ENCODE measurements at regions not wholly inside any gene's neighbourhood (a gene's known extent, or its start where the extent isn't known, plus 50 kb on each side); places are given as distances from the start of the nearest gene placed in this dataset.

DNA sequence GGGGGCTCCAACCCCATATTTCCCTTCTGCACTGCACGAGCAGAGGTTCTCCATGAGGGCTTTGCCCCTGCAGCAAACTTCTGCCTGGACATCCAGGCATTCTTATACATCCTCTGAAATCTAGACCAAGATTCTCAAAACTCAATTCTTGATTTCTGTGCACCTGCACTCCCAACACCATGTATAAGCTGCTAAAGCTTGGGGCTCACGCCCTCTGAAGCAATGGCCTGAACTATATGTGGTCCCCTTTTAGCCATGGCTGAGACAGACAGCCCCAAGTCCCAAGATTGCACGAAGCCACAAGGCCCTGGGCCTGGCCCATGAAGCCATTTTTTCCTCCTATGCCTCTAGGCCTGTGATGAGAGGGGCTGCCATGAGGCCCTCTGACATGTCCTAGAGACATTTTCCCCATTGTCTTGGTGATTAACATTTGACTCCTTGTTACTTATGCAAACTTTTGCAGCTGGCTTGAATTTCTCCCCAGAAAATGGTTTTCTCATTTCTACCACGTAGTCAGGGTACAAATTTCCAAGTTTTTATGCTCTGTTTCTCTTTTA, 468.0 kb upstream of the SLIT2 start:
- no peak overlapping the region for H3K27ac ChIP-seq (ENCODE audit: low read depth, low read length)
- H3K27me3 ChIP-seq (ENCODE audit: control insufficient read depth, insufficient read depth, low read length), result no peaks in the 10 kb centered on the region
- H3K9me3 ChIP-seq (ENCODE audit: control insufficient read depth, insufficient read depth, low read length), result peaks cover 7% of the 10 kb centered on the region
- TF ChIP-seq, protein P1, sequence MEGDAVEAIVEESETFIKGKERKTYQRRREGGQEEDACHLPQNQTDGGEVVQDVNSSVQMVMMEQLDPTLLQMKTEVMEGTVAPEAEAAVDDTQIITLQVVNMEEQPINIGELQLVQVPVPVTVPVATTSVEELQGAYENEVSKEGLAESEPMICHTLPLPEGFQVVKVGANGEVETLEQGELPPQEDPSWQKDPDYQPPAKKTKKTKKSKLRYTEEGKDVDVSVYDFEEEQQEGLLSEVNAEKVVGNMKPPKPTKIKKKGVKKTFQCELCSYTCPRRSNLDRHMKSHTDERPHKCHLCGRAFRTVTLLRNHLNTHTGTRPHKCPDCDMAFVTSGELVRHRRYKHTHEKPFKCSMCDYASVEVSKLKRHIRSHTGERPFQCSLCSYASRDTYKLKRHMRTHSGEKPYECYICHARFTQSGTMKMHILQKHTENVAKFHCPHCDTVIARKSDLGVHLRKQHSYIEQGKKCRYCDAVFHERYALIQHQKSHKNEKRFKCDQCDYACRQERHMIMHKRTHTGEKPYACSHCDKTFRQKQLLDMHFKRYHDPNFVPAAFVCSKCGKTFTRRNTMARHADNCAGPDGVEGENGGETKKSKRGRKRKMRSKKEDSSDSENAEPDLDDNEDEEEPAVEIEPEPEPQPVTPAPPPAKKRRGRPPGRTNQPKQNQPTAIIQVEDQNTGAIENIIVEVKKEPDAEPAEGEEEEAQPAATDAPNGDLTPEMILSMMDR (IDR thresholded peaks at IDR 0.05; ENCODE audit: low read depth, low read length), result no peak
- ChIA-PET CTCF (no interaction called here), POLR2A (no interaction called here)
- DNase-seq (ENCODE audit: low read depth, low spot score), result no peak
- H3K4me3 ChIP-seq (ENCODE audit: low read depth, low read length), result no peak overlapping the region

DNA sequence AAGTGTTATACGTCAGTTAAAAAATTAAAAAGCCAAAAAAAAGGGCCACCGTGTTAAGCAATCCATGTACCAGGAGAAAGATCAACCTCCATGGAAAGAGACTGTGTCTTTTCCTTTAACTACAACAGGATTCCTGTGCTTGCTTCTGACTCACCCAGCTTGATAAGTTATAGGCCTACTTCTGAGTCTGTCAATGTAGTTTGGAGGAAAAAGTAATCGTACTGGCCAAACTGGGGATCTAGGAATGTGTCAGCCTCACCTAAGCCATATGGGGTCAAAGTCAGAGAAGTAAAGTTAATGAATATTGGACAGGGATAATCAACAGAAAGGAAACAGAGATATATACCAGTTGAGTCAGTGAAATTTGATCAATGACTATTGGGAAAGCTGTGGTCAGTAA, 470.8 kb upstream of the SLIT2 start:
- ChIA-PET POLR2A (no interaction called here), CTCF (no interaction called here)
- Histone ChIP-seq H3K27me3 (ENCODE audit: control insufficient read depth, insufficient read depth, low read length) (no peaks in the 10 kb centered on the region), H3K27ac (ENCODE audit: low read depth, low read length) (no peak overlapping the region), H3K9me3 (ENCODE audit: control insufficient read depth, insufficient read depth, low read length) (peaks cover 7% of the 10 kb centered on the region), H3K4me3 (ENCODE audit: low read depth, low read length) (no peak overlapping the region)
- TF ChIP-seq, protein P1 (IDR thresholded peaks at IDR 0.05; ENCODE audit: low read depth, low read length), result no peak
- no peak for DNase-seq (ENCODE audit: low read depth, low spot score)

DNA sequence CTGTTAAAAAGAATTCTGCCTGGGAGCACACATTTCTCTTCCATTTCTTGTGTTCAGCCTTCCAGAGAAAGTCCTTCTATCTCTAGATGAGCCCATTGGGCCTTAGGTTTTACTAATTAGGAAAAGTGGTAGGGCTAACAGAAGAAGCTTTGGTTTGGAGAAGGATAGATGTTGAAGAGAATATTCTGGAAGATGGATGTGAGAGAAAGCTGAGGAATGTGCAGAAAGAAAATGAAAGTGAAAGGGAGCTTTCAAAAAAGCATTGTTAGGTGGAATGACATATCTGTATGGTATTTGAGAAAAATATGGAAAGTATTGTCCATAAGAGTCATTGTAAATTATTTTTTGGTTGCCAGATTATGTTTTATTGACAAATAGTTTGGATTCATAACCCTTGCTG, 474.8 kb upstream of the SLIT2 start:
- ChIA-PET POLR2A (no interaction called here), CTCF (no interaction called here)
- TF ChIP-seq, protein P1 (IDR thresholded peaks at IDR 0.05; ENCODE audit: low read depth, low read length), result no peak
- H3K9me3 ChIP-seq (ENCODE audit: control insufficient read depth, insufficient read depth, low read length), result no peaks in the 10 kb centered on the region
- no peak for DNase-seq (ENCODE audit: low read depth, low spot score)
- H3K4me3 ChIP-seq (ENCODE audit: low read depth, low read length), result no peak overlapping the region
- no peaks in the 10 kb centered on the region for H3K27me3 ChIP-seq (ENCODE audit: control insufficient read depth, insufficient read depth, low read length)
- H3K27ac ChIP-seq (ENCODE audit: low read depth, low read length), result no peak overlapping the region

DNA sequence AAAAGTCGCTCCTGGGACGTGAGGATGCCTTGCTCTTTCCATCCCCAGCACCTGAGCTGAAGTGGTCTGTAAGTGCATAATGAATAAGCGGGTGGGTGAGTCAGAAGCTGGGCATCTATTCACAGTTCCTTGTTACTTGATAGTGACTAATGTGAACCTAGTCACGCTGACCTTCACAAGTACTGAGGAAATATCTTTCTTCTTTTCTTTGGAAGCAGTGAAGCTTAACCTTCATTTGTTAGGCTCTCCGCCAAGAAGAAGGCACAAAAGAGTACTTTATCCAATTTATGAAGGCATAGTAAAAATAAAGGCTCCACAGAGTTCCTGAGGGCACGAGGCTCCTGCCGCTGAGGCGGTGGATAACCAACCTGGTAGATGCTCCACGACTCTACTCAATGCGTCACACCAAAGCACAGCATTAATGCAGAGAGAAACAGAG, 475.7 kb upstream of the SLIT2 start:
- TF ChIP-seq, protein P1 (IDR thresholded peaks at IDR 0.05; ENCODE audit: low read depth, low read length), result no peak
- peak; percentile 23 for DNase-seq (ENCODE audit: low read depth, low spot score)
- Histone ChIP-seq H3K27me3 (ENCODE audit: control insufficient read depth, insufficient read depth, low read length) (no peaks in the 10 kb centered on the region), H3K27ac (ENCODE audit: low read depth, low read length) (peak overlapping the region; percentile 11), H3K4me3 (ENCODE audit: low read depth, low read length) (no peak overlapping the region), H3K9me3 (ENCODE audit: control insufficient read depth, insufficient read depth, low read length) (no peaks in the 10 kb centered on the region)
- POLR2A ChIA-PET, result interaction anchor here (0.6 kb wide), 1 partner anchor 494 kb away, joined by 3 read pairs; no protein-coding TSS in a partner anchor
- CTCF ChIA-PET, result no interaction called here

DNA sequence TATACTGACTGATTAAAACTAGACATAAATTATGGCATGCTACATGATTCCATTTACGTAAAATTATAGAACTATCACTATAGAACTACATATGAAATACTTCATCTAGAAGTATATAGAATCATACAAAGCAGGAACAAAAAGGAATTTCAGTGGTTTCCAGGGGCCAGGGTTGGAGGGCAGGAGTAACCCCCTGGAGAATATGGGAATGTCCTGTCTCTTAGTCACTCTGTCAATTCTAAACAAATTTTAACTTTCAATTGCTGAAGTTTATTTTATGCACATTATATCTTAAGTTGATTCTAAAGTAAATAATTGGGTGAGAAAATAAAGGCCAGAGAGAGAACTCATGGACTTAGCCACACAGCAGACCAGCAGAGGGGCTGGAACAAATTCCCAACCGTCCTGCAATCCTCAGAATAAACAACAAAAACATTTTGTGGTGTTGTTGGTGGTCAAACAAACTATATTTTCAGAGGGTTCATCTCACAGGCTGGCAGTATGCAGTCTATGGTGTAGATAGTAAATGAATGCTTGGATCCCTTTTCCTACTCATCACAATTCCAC, 476.9 kb upstream of the SLIT2 start:
- ChIA-PET POLR2A (no interaction called here), CTCF (no interaction called here)
- H3K27ac ChIP-seq (ENCODE audit: low read depth, low read length), result no peak overlapping the region
- no peaks in the 10 kb centered on the region for H3K27me3 ChIP-seq (ENCODE audit: control insufficient read depth, insufficient read depth, low read length)
- H3K9me3 ChIP-seq (ENCODE audit: control insufficient read depth, insufficient read depth, low read length), result no peaks in the 10 kb centered on the region
- H3K4me3 ChIP-seq (ENCODE audit: low read depth, low read length), result no peak overlapping the region
- TF ChIP-seq, protein P1 (IDR thresholded peaks at IDR 0.05; ENCODE audit: low read depth, low read length), result no peak
- DNase-seq (ENCODE audit: low read depth, low spot score), result no peak
